Cerebellar cortex (tissue), 1 donor: ENCODE measurements at regions not wholly inside any gene's neighbourhood (a gene's known extent, or its start where the extent isn't known, plus 50 kb on each side); places are given as distances from the start of the nearest gene placed in this dataset.
"Not testable (repeated sequence)": the region's sequence is repeated elsewhere in the genome, so short reads cannot be mapped to it uniquely, and the experiment has no call there.

ENCODE experiments used
- DNase-seq: peaks from one replicate; pipeline ENCODE4 v3.0.0-alpha.2; 2015; ENCODE audit warnings: low spot score

- DNase-seq: no peak
Measured at GRCh38 chr3:166993015-166993630, 387.0 kb downstream of the ZBBX start.

GRCh38 chr3:166986000-166986399 lies 394.1 kb downstream of the ZBBX start:
- DNase-seq: no peak

DNA sequence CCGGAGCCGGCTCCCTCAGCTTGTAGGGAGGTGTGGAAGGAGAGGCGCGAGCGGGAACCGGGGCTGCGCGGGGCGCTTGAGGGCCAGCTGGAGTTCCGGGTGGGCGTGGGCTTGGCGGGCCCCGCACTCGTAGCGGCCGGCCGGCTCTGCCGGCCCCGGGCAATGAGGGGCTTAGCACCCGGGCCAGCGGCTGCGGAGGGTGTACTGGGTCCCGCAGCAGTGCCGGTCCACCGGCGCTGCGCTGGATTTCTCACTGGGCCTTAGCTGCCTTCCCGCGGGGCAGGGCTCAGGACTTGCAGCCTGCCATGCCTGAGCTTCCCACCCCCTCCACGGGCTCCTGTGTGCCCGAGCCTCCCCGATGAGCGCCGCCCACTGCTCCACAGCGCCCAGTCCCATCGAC lies 404.3 kb downstream of the ZBBX start:
- not testable (repeated sequence) for DNase-seq

- DNase-seq: not testable (repeated sequence)
Measured at GRCh38 chr3:166967714-166968113, 412.4 kb downstream of the ZBBX start.

DNA sequence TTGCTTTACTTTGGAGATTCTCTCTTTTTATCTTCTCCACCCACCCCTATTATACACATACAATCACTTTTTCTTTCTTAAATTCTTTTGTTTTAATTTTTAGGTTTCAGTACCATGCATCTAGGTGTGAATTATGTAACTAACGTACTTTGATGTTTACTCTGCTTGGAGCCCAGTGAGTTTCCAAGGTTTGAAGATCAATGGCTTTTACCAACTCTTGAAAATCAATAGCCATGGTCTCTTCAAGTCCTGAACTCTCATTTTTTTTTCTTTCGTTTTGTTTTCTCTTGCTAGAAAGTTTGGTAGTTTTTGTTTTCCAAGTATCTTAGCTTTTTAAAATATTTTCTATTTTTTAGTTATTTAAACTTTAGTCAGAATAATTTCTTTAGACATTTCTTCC lies 417.2 kb downstream of the ZBBX start:
- no peak for DNase-seq

GRCh38 chr3:166957121-166957520 lies 423.0 kb downstream of the ZBBX start:
- DNase-seq: no peak

DNA sequence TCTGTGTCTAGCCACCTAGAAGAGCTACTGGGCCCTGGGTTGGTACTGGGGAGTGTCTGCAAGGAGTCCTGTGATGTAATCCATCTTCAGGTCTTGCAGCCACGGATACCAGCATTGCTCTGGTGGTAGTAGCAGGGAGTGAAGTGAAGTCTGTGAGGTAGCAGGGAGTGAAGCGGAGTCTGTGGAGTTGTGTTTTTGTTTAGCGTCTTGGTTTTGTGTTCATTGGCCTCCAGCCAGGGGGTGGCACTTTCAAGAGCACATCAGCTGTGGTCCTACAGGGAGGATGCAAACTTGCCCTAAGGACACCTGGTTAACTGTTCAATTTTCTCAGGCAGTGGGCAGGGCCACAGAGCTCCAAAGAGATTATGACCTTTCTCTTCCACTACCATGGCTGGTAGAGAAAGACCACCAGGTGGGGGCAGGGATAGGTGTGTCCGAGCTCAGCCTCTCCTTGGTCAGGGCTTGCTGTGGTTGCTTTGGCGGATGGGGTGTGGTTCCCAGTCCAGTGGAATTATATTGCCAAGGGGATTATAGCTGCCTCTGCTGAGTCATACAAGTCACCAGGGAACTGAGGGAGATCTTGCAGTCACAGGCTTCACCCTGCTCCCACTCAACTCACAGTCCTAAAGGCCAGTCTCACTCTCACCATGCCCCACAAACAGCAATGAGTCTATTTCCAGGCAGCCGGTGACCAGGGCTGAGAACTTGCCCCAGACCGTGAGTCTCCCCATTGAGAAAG lies 424.7 kb downstream of the ZBBX start:
- no peak for DNase-seq

GRCh38 chr3:166934879-166935278 lies 445.2 kb downstream of the ZBBX start:
- DNase-seq: no peak

DNA sequence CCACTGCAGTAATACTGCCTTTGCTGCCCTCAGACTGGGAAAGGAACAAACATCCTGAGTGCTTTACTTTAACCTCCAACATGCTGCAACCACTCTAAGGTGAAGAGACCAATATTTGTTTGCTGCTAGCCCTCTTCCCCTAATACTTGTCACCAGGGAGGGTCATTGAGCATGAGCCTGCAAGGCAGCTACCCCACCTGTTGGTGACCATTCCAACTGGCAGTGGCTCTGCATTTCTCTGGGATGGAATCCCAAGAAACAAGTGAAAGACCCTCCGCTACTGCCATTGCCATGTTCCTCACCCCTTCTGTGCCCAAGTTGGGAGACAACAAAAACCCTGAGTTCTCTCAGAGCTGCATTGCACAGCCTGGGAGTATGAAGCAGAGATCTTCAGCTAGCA lies 462.7 kb downstream of the ZBBX start:
- DNase-seq: no peak

DNA sequence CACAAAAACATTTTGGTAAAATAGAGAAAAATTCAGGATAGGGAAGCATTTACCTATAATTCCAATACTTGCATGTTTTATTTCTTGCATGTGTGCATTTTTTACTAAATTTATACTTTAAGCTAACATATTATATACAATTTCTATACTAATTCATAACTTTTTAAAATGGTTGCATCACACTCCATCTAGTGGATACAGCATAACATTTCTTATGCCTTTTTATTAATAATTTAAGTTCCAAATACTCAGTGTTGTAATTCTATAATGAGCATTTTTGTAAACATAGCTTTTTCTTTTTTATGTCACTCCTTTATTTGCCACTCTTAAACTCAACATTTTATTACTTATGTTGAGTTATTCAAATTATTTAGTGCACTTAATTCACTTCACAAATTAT lies 477.7 kb downstream of the ZBBX start:
- DNase-seq: no peak

- DNase-seq: no peak
Measured at GRCh38 chr3:166900866-166901577, 479.1 kb downstream of the ZBBX start.

GRCh38 chr3:166897811-166898210 lies 482.3 kb downstream of the ZBBX start:
- no peak for DNase-seq

- DNase-seq: no peak
Measured at GRCh38 chr3:166889241-166889640, 490.9 kb downstream of the ZBBX start.

DNA sequence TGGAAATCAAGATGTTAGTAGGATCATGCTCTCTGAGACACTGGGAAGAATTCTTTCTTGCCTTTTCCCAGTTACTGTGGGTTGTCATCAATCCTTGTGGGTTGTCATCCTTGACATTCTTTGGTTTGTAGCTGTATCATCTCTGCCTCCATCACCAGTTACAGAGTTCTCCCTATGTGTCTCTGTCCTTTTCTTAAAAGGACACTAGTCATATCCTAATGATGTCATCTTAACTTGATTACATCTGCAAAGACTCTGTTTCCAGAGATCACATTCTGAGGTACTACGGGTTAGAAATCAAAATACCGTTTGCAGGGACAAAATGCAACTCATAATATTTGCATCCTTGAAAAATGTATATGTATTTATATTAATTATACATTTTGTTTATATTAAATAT lies 500.4 kb downstream of the ZBBX start:
- DNase-seq: no peak

DNA sequence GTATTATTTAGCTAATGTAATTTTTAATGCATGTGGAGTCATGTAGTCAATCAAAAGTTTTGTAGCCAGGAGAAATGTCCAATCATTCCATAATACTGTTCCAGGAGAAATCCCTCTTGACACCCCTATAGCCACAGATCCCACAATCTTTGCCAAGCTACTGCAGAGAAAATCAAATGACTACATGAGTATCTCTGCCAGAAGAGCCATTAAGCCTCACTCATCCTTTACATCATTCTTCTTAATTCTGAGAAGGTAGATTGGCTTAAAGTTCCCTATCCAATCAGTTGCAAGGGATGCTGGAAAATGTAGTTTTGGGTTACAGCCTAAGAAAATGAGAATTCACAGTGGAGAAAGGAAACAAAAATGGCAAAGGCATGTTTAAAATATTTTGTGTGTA lies 502.1 kb downstream of the ZBBX start:
- DNase-seq: no peak

- no peak for DNase-seq
Measured at GRCh38 chr3:166864473-166865467, 515.3 kb downstream of the ZBBX start.

- no peak for DNase-seq
Measured at GRCh38 chr3:166860217-166860616, 519.9 kb downstream of the ZBBX start.

GRCh38 chr3:166844329-166844728 lies 535.8 kb downstream of the ZBBX start:
- DNase-seq: no peak

DNA sequence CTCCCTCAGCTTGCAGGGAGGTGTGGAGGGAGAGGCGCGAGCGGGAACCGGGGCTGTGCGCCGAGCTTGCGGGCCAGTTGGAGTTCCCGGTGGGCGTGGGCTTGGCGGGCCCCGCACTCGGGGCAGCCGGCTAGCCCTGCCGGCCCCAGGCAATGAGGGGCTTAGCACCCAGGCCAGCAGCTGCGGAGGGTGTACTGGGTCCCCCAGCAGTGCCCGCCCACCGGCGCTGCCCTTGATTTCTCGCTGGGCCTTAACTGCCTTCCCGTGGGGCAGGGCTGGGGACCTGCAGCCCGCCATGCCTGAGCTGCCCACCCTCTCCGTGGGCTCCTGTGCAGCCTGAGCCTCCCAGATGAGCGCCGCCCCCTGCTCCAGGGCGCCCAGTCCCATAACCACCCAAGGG lies 537.3 kb downstream of the ZBBX start:
- not testable (repeated sequence) for DNase-seq

DNA sequence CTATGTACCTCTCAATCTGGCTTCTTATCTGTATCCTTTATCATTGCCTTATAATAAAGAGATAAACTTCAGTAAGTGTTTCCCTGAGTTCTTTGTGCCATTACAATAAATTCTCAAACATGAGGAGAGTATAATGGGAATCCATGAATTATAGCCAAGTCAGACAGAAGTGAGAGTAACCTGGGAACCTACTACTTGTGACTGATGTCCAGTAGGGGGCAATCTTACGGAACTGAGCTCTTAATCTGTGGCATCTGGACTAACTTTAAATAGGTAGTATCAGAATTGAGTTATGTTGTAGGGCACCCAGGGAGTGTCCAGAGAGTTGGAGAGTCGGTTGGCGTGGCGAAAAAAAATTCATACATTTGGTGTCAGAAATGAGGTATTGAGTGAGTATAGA lies 542.6 kb downstream of the ZBBX start:
- DNase-seq: no peak

- DNase-seq: no peak
Measured at GRCh38 chr3:166836836-166837235, 543.3 kb downstream of the ZBBX start.

- no peak for DNase-seq
Measured at GRCh38 chr3:166829896-166830295, 550.2 kb downstream of the ZBBX start.
